GM12873 (cell line): ENCODE measurements at regions not wholly inside any gene's neighbourhood (a gene's known extent, or its start where the extent isn't known, plus 50 kb on each side); places are given as distances from the start of the nearest gene placed in this dataset.
A peak's percentile ranks its signal among the peaks of the same experiment; 100 is the strongest.

Experiments
- TF ChIP-seq, protein P1 (sequence below): IDR thresholded peaks from 2 replicates; pipeline ENCODE4 v1.5.1; 2012; ENCODE audit warnings: low read depth, mild to moderate bottlenecking, moderate library complexity, low read length, control low read depth; ENCODE audit not compliant: insufficient read depth; ENCODE audit errors: missing control alignments

DNA sequence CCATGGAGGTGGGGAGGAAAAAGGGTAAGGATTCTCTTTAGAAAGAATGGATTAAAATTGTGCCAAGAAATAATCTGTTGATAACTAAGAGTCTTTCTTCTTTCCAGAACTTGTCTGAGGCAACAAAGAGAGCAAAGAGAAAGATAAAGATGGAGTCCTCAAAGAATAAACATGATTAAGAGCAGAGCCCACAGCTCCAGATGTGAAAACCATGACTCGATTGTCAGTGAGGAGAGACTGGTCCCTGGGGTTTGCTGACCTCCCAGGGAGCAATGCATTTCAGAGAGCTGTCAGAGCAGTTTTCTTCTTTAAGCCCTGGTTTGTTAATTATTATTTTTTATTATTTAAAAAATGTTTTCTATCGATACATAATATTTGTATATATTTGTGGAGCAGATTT lies 74.6 kb downstream of the TMEM100 start:
- TF ChIP-seq, protein P1, sequence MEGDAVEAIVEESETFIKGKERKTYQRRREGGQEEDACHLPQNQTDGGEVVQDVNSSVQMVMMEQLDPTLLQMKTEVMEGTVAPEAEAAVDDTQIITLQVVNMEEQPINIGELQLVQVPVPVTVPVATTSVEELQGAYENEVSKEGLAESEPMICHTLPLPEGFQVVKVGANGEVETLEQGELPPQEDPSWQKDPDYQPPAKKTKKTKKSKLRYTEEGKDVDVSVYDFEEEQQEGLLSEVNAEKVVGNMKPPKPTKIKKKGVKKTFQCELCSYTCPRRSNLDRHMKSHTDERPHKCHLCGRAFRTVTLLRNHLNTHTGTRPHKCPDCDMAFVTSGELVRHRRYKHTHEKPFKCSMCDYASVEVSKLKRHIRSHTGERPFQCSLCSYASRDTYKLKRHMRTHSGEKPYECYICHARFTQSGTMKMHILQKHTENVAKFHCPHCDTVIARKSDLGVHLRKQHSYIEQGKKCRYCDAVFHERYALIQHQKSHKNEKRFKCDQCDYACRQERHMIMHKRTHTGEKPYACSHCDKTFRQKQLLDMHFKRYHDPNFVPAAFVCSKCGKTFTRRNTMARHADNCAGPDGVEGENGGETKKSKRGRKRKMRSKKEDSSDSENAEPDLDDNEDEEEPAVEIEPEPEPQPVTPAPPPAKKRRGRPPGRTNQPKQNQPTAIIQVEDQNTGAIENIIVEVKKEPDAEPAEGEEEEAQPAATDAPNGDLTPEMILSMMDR, result no peak

DNA sequence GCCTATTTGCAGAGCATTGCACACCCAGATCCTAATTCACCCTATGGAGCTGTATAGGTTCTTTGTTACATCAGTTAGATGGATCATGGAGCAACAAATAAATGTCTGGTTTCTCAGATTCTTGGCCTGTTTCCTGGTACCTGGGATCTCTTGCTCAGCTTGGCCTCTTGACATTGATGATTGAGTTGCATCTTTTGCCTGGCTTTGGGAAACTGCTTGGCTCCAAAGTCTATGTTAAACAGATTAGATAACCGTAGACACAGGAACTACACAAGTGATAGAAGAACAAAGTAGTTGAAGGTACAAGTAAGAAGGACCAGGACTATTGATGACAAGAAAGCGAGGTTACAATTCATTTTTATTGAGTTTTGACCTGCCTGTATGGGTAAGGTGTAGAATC lies 77.3 kb downstream of the TMEM100 start:
- TF ChIP-seq, protein P1, result no peak

DNA sequence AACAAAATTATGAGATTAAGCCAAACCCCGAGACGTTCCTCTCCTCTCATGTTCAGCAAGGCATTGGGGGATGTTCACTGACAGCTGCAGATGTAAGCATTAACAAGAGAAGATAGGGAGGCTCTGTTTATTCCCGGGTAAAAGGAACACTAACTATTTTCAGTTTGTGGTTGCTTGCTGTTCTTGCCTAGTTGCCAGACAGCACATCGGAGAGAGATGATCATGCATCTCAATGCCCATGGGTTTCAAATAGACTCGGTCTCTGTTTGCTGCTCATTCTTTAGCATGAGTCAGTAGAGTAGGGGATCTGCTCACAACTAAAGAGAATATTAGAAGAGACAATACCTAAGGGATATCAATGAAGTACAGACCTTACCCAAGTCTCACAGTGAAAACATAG lies 78.3 kb downstream of the TMEM100 start:
- TF ChIP-seq, protein P1, result no peak

DNA sequence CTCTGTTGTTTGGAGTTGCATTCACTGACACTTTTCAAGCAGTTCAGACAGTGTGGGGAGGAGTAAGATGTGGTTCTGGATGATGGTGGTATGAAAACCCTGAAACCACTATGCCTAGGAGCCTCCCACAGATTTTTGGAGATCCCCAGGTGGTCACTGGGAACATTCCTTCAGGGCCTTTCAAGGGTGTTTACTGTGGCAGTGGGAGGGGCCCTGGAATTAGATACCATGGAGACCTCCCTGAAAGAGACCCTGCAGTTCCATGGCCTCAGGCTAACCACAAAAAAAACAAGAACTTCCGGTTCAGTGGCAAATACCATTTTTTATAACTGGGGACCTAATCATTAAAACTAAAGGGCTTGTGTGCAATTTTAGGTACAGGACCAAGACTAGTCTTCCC lies 79.9 kb downstream of the TMEM100 start:
- TF ChIP-seq, protein P1, result no peak

DNA sequence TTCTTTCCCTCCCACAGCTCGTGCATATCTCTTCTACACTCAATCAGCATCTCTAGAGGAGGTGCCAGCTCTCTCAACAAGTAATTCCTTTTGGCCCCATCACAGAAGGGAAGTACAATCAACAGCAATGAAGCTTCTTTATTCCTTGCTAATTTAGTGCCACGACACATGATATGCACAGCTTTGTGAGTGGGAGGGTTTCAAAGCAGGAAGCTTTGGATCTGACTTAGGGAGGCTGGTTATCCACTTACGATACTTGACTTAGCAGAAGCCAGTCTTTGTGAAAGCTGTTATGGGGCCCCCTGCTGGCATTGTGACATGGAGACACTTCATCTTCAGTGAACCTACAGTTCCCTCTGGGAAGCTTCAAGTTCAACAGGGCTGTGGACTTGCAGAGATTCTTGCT lies 81.0 kb downstream of the TMEM100 start:
- TF ChIP-seq, protein P1, result peak; percentile 77

DNA sequence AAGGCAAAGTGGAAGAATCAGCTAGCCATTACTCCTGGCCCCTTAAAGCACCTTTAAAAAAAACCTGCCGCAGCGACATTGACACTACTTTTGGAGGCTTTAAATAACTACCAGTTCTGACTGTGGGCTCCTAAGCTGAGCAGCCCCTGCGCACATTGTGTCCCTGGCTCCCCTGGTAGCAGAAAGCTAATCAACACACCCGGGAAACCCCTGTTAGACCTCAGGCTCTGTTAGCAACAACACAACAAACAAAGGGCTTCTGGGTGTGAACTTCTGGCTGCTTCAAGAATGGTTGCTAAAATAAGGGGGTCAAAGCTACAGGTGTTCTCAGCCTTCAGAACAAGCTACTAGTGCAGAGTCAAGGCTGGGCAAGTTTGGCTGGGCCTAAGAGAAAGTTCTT lies 83.6 kb downstream of the TMEM100 start:
- TF ChIP-seq, protein P1, result no peak

DNA sequence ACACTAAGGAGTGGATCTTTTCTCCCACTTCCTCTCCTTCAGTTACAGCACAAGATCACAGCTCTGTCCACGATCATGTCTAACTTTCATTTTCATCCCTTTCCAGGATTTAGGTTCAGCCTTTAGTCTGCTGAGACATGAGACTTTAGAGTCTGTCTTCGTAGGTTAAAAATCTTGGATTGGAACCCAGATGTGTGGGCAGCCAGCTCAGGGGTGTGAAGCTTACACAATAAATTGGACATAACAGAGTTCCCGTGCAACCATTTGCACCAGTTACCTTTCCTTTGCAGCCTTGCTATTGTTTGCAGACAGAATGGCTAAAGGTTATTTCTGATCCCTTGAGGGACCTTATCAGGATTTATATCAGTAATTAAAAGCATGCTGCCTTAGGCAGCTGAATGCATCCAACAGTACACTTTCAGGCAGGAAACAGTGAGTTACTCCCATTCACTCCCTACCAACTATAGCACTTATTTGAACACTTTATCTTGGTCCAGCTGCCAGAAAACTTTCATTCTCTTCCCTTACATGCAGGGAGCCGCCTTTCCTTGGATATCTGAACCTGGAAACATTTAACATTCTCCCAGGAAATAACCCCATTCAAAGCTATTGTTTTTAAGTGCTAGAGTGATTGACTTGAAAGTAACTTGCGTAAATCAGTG lies 87.3 kb downstream of the TMEM100 start:
- TF ChIP-seq, protein P1, result no peak

DNA sequence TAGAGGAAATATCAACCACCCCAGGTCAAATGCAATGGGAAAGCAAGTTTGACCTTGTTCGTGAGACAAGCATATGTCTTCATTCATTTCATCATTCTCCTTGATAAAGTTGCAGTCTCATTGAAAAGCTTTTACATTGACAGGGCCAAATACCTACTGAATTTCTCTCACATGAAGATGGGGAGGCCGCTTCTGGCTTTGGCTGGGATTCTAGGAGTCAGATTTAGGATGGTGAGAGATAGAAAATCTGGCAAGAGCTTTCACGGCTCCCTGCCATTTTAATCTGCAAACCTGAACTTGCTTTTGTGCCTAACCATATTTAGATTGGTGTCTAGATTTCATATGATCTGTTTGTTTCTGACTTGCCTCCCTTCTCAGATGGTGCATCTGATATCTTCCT lies 88.0 kb downstream of the TMEM100 start:
- TF ChIP-seq, protein P1, result no peak
